Glomerular endothelial cell (primary cell): ENCODE measurements at regions not wholly inside any gene's neighbourhood (a gene's known extent, or its start where the extent isn't known, plus 50 kb on each side); places are given as distances from the start of the nearest gene placed in this dataset.
"Not testable (repeated sequence)": the region's sequence is repeated elsewhere in the genome, so short reads cannot be mapped to it uniquely, and the experiment has no call there.

Experiments used
- DNase-seq: peaks from one replicate; pipeline ENCODE4 v3.0.0-alpha.2; 2011; ENCODE audit warnings: low read depth, low spot score; ENCODE audit errors: extremely low read depth

- no peak for DNase-seq
Measured at GRCh38 chr9:129547063-129547462, 73.8 kb downstream of the C9orf50 start.

GRCh38 chr9:129545876-129546275, 75.0 kb downstream of the C9orf50 start:
- not testable (repeated sequence) for DNase-seq

- DNase-seq: no peak
Measured at GRCh38 chr9:129544761-129545160, 76.1 kb downstream of the C9orf50 start.

- DNase-seq: no peak
Measured at GRCh38 chr9:129542741-129543140, 78.2 kb downstream of the C9orf50 start.

- DNase-seq: no peak
Measured at GRCh38 chr9:129541270-129541669, 79.6 kb downstream of the C9orf50 start.

GRCh38 chr9:129539446-129539845, 81.5 kb downstream of the C9orf50 start:
- DNase-seq: no peak

GRCh38 chr9:129531860-129532402, 89.0 kb downstream of the C9orf50 start:
- not testable (repeated sequence) for DNase-seq

GRCh38 chr9:129527955-129528354, 92.9 kb downstream of the C9orf50 start:
- DNase-seq: not testable (repeated sequence)

- DNase-seq: no peak
Measured at GRCh38 chr9:129525656-129526196, 95.2 kb downstream of the C9orf50 start.

GRCh38 chr9:129524582-129525270, 96.2 kb downstream of the C9orf50 start:
- DNase-seq: no peak

GRCh38 chr9:129523943-129524581, 96.8 kb downstream of the C9orf50 start:
- no peak for DNase-seq

GRCh38 chr9:129522351-129522750, 98.5 kb downstream of the C9orf50 start:
- no peak for DNase-seq

- DNase-seq: no peak
Measured at GRCh38 chr9:129520082-129520481, 100.8 kb downstream of the C9orf50 start.

GRCh38 chr9:129518074-129518473, 102.8 kb downstream of the C9orf50 start:
- DNase-seq: no peak

- DNase-seq: no peak
Measured at GRCh38 chr9:129517006-129517405, 103.9 kb downstream of the C9orf50 start.

GRCh38 chr9:129514891-129515290, 106.0 kb downstream of the C9orf50 start:
- DNase-seq: no peak

GRCh38 chr9:129514497-129514867, 106.4 kb downstream of the C9orf50 start:
- DNase-seq: no peak

GRCh38 chr9:129513856-129514496, 106.9 kb downstream of the C9orf50 start:
- DNase-seq: no peak

- DNase-seq: no peak
Measured at GRCh38 chr9:129513282-129513681, 107.6 kb downstream of the C9orf50 start.

- DNase-seq: no peak
Measured at GRCh38 chr9:129511285-129511900, 109.5 kb downstream of the C9orf50 start.

GRCh38 chr9:129509533-129509928, 111.4 kb downstream of the C9orf50 start:
- DNase-seq: no peak
